ENCODE measurements at regions not wholly inside any gene's neighbourhood (a gene's known extent, or its start where the extent isn't known, plus 50 kb on each side); places are given as distances from the start of the nearest gene placed in this dataset.

- no peak for DNase-seq
- ATAC-seq = no peak
- intact Hi-C loops (cut with micrococcal nuclease) = no loop called here
Measured at GRCh38 chr13:33891196-33891742, 73.3 kb downstream of the RFC3 start.

GRCh38 chr13:33893559-33893958 lies 75.6 kb downstream of the RFC3 start:
- intact Hi-C loops (cut with micrococcal nuclease) = no loop called here
- ATAC-seq (no peak), DNase-seq (no peak)

- intact Hi-C loops (cut with micrococcal nuclease) = no loop called here
- no peak for ATAC-seq
- DNase-seq = no peak
Measured at GRCh38 chr13:33904431-33904830, 86.5 kb downstream of the RFC3 start.

- DNase-seq = no peak
- intact Hi-C loops (cut with micrococcal nuclease) = no loop called here
- no peak for ATAC-seq
Measured at GRCh38 chr13:33908116-33908515, 90.2 kb downstream of the RFC3 start.

- DNase-seq = no peak
- intact Hi-C loops (cut with micrococcal nuclease) = no loop called here
- ATAC-seq = peak; percentile 65
Measured at GRCh38 chr13:33910255-33910654, 92.3 kb downstream of the RFC3 start.

GRCh38 chr13:33911521-33911920 lies 93.6 kb downstream of the RFC3 start:
- intact Hi-C loops (cut with micrococcal nuclease) = no loop called here
- ATAC-seq = no peak
- DNase-seq = no peak

- intact Hi-C loops (cut with micrococcal nuclease) = no loop called here
- ATAC-seq = no peak
- no peak for DNase-seq
Measured at GRCh38 chr13:33913829-33914228, 95.9 kb downstream of the RFC3 start.

- ATAC-seq (peak; percentile 59), DNase-seq (no peak)
- intact Hi-C loops (cut with micrococcal nuclease) = no loop called here
Measured at GRCh38 chr13:33917190-33917589, 99.2 kb downstream of the RFC3 start.

- no peak for ATAC-seq
- DNase-seq = no peak
- intact Hi-C loops (cut with micrococcal nuclease) = no loop called here
Measured at GRCh38 chr13:33918199-33918932, 100.4 kb downstream of the RFC3 start.

- ATAC-seq (no peak), DNase-seq (no peak)
- intact Hi-C loops (cut with micrococcal nuclease) = no loop called here
Measured at GRCh38 chr13:33919120-33919519, 101.2 kb downstream of the RFC3 start.

- intact Hi-C loops (cut with micrococcal nuclease) = no loop called here
- DNase-seq = no peak
- no peak for ATAC-seq
Measured at GRCh38 chr13:33925563-33925962, 107.6 kb downstream of the RFC3 start.

GRCh38 chr13:33927315-33927714 lies 109.4 kb downstream of the RFC3 start:
- DNase-seq = no peak
- intact Hi-C loops (cut with micrococcal nuclease) = no loop called here
- peak; percentile 37 for ATAC-seq

GRCh38 chr13:33931397-33932311 lies 113.7 kb downstream of the RFC3 start:
- DNase-seq (no peak), ATAC-seq (peak; percentile 72)
- intact Hi-C loops (cut with micrococcal nuclease) = loop anchor here (5.0 kb wide), 2 partner anchors 146 to 1226 kb away; no protein-coding TSS in a partner anchor

GRCh38 chr13:33932769-33933406 lies 114.9 kb downstream of the RFC3 start:
- DNase-seq (no peak), ATAC-seq (no peak)
- intact Hi-C loops (cut with micrococcal nuclease) = loop anchor here (5.0 kb wide), 2 partner anchors 144 to 1224 kb away; no protein-coding TSS in a partner anchor

GRCh38 chr13:33933810-33934209 lies 115.9 kb downstream of the RFC3 start:
- no peak for ATAC-seq
- no peak for DNase-seq
- intact Hi-C loops (cut with micrococcal nuclease) = loop anchor here (5.0 kb wide), 2 partner anchors 143 to 1223 kb away; no protein-coding TSS in a partner anchor

- DNase-seq = no peak
- intact Hi-C loops (cut with micrococcal nuclease) = loop anchor here (5.0 kb wide), 2 partner anchors 143 to 1223 kb away; no protein-coding TSS in a partner anchor
- ATAC-seq = no peak
Measured at GRCh38 chr13:33934343-33934742, 116.4 kb downstream of the RFC3 start.

- no peak for ATAC-seq
- DNase-seq = no peak
- intact Hi-C loops (cut with micrococcal nuclease) = loop anchor here (5.0 kb wide), 2 partner anchors 142 to 1222 kb away; no protein-coding TSS in a partner anchor
Measured at GRCh38 chr13:33934951-33935371, 117.0 kb downstream of the RFC3 start.

GRCh38 chr13:33935969-33936368 lies 118.0 kb downstream of the RFC3 start:
- intact Hi-C loops (cut with micrococcal nuclease) = no loop called here

GRCh38 chr13:33937373-33938098 lies 119.6 kb downstream of the RFC3 start:
- DNase-seq = no peak
- ATAC-seq = no peak
- intact Hi-C loops (cut with micrococcal nuclease) = no loop called here

More at GRCh38 chr13:33935969-33936368, 118.0 kb downstream of the RFC3 start:
- DNase-seq (no peak), ATAC-seq (no peak)
